WTC11 (cell line): ENCODE measurements at regions not wholly inside any gene's neighbourhood (a gene's known extent, or its start where the extent isn't known, plus 50 kb on each side); places are given as distances from the start of the nearest gene placed in this dataset.

Source experiments
- SP1 ChIP-seq: sonication (generic); formaldehyde crosslinking; conservative IDR thresholded peaks from 2 replicates; pipeline ENCODE4 v1.8.1; 2022; ENCODE audit warnings: missing genetic modification reagents
- ZNF121 ChIP-seq: sonication (generic); formaldehyde crosslinking; IDR thresholded peaks from 2 replicates; pipeline ENCODE4 v1.8.0; 2023; ENCODE audit warnings: missing genetic modification reagents
- TF ChIP-seq, protein P1 (sequence below): fragments of 200-600 bp; IDR thresholded peaks from 2 replicates; pipeline ENCODE4 v1.8.0; 2022; ENCODE audit warnings: antibody characterized with exemption
- TF ChIP-seq, protein P2 (sequence below): sonication (generic); formaldehyde crosslinking; IDR thresholded peaks from 2 replicates; pipeline ENCODE4 v1.8.0; 2023; ENCODE audit warnings: missing genetic modification reagents, mild to moderate bottlenecking, borderline replicate concordance
- TF ChIP-seq, protein P3 (sequence below): sonication (generic); formaldehyde crosslinking; IDR thresholded peaks from 2 replicates; pipeline ENCODE4 v1.8.1; 2023; ENCODE audit warnings: mild to moderate bottlenecking, missing genetic modification reagents, moderate library complexity
- TF ChIP-seq, protein P4 (sequence below): sonication (generic); formaldehyde crosslinking; IDR thresholded peaks from 2 replicates; pipeline ENCODE4 v1.8.1; 2023; ENCODE audit warnings: mild to moderate bottlenecking, missing genetic modification reagents
- TF ChIP-seq, protein P5 (sequence below): sonication (generic); formaldehyde crosslinking; IDR thresholded peaks from 2 replicates; pipeline ENCODE4 v1.8.1; 2022; ENCODE audit warnings: low read depth, missing genetic modification reagents, borderline replicate concordance

DNA sequence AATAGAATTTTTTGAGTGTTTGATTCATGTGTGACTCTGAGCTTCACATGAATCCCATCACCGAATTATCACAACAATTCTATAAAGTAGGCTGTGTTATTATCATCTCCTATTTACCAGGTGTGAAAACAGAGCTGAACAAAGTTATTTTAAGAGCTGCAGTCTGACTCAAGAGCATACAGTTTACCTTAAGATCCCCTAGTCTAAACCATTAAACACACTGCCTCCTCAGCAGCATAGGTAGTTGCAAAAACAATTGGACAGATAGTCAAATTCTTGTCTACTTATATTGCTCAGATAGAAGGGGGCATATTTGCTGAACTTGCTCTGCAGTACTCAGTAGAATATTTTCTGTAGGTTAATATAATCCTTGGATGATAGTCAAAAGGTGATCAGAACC is 219.8 kb upstream of the ATP2B1 start:
- TF ChIP-seq, protein P1, sequence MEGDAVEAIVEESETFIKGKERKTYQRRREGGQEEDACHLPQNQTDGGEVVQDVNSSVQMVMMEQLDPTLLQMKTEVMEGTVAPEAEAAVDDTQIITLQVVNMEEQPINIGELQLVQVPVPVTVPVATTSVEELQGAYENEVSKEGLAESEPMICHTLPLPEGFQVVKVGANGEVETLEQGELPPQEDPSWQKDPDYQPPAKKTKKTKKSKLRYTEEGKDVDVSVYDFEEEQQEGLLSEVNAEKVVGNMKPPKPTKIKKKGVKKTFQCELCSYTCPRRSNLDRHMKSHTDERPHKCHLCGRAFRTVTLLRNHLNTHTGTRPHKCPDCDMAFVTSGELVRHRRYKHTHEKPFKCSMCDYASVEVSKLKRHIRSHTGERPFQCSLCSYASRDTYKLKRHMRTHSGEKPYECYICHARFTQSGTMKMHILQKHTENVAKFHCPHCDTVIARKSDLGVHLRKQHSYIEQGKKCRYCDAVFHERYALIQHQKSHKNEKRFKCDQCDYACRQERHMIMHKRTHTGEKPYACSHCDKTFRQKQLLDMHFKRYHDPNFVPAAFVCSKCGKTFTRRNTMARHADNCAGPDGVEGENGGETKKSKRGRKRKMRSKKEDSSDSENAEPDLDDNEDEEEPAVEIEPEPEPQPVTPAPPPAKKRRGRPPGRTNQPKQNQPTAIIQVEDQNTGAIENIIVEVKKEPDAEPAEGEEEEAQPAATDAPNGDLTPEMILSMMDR, result no peak
- TF ChIP-seq, protein P2, sequence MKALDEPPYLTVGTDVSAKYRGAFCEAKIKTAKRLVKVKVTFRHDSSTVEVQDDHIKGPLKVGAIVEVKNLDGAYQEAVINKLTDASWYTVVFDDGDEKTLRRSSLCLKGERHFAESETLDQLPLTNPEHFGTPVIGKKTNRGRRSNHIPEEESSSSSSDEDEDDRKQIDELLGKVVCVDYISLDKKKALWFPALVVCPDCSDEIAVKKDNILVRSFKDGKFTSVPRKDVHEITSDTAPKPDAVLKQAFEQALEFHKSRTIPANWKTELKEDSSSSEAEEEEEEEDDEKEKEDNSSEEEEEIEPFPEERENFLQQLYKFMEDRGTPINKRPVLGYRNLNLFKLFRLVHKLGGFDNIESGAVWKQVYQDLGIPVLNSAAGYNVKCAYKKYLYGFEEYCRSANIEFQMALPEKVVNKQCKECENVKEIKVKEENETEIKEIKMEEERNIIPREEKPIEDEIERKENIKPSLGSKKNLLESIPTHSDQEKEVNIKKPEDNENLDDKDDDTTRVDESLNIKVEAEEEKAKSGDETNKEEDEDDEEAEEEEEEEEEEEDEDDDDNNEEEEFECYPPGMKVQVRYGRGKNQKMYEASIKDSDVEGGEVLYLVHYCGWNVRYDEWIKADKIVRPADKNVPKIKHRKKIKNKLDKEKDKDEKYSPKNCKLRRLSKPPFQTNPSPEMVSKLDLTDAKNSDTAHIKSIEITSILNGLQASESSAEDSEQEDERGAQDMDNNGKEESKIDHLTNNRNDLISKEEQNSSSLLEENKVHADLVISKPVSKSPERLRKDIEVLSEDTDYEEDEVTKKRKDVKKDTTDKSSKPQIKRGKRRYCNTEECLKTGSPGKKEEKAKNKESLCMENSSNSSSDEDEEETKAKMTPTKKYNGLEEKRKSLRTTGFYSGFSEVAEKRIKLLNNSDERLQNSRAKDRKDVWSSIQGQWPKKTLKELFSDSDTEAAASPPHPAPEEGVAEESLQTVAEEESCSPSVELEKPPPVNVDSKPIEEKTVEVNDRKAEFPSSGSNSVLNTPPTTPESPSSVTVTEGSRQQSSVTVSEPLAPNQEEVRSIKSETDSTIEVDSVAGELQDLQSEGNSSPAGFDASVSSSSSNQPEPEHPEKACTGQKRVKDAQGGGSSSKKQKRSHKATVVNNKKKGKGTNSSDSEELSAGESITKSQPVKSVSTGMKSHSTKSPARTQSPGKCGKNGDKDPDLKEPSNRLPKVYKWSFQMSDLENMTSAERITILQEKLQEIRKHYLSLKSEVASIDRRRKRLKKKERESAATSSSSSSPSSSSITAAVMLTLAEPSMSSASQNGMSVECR (CRISPR knock-in tag), result no peak
- no peak for TF ChIP-seq SP1 (CRISPR knock-in tag)
- TF ChIP-seq, protein P3, sequence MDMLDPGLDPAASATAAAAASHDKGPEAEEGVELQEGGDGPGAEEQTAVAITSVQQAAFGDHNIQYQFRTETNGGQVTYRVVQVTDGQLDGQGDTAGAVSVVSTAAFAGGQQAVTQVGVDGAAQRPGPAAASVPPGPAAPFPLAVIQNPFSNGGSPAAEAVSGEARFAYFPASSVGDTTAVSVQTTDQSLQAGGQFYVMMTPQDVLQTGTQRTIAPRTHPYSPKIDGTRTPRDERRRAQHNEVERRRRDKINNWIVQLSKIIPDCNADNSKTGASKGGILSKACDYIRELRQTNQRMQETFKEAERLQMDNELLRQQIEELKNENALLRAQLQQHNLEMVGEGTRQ (CRISPR knock-in tag), result no peak
- TF ChIP-seq, protein P4, sequence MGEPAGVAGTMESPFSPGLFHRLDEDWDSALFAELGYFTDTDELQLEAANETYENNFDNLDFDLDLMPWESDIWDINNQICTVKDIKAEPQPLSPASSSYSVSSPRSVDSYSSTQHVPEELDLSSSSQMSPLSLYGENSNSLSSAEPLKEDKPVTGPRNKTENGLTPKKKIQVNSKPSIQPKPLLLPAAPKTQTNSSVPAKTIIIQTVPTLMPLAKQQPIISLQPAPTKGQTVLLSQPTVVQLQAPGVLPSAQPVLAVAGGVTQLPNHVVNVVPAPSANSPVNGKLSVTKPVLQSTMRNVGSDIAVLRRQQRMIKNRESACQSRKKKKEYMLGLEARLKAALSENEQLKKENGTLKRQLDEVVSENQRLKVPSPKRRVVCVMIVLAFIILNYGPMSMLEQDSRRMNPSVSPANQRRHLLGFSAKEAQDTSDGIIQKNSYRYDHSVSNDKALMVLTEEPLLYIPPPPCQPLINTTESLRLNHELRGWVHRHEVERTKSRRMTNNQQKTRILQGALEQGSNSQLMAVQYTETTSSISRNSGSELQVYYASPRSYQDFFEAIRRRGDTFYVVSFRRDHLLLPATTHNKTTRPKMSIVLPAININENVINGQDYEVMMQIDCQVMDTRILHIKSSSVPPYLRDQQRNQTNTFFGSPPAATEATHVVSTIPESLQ, result no peak
- TF ChIP-seq ZNF121, result no peak
- TF ChIP-seq, protein P5, sequence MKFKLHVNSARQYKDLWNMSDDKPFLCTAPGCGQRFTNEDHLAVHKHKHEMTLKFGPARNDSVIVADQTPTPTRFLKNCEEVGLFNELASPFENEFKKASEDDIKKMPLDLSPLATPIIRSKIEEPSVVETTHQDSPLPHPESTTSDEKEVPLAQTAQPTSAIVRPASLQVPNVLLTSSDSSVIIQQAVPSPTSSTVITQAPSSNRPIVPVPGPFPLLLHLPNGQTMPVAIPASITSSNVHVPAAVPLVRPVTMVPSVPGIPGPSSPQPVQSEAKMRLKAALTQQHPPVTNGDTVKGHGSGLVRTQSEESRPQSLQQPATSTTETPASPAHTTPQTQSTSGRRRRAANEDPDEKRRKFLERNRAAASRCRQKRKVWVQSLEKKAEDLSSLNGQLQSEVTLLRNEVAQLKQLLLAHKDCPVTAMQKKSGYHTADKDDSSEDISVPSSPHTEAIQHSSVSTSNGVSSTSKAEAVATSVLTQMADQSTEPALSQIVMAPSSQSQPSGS (CRISPR knock-in tag), result no peak
